HEK293 (cell line): ENCODE measurements at regions not wholly inside any gene's neighbourhood (a gene's known extent, or its start where the extent isn't known, plus 50 kb on each side); places are given as distances from the start of the nearest gene placed in this dataset.

ENCODE experiments used
- CTCF ChIA-PET: fragments of 350-600 bp; formaldehyde crosslinking; extraction: SDS; loops from one replicate; lab custom pipeline; 2021; ENCODE audit warnings: antibody characterized with exemption; lab: Yijun Ruan, JAX
- POLR2A ChIA-PET: fragments of 300-600 bp; formaldehyde crosslinking; extraction: SDS; loops from one replicate; lab custom pipeline; 2020; ENCODE audit warnings: antibody characterized with exemption, inconsistent platforms; lab: Yijun Ruan, JAX
- H3K27ac ChIP-seq: fragments of 200-500 bp; sonication (Bioruptor generic); 2 replicates; pipeline ENCODE4 v1.5.1; 2014; ENCODE audit warnings: low read depth, low read length, control low read depth, inconsistent platforms; ENCODE audit errors: extremely low read depth
- H3K36me3 ChIP-seq, 2 experiments: fragments of 200-500 bp in 1 of 2; sonication (Bioruptor generic) in 1 of 2; 1 replicate in 1 of 2; 2 replicates in 1 of 2; pipeline ENCODE4 v1.5.1; 2014 to 2017; ENCODE audit warnings: inconsistent platforms in 2 of 2, low read length in 2 of 2; ENCODE audit not compliant: control insufficient read depth in 2 of 2, insufficient read depth in 1 of 2
- H3K4me1 ChIP-seq: fragments of 200-500 bp; sonication (Bioruptor generic); 2 replicates; pipeline ENCODE4 v1.5.1; 2014; ENCODE audit warnings: mild to moderate bottlenecking, low read length, inconsistent platforms; ENCODE audit not compliant: control insufficient read depth, insufficient read depth
- H3K4me3 ChIP-seq: 2 replicates; pipeline ENCODE4 v1.5.1; 2011; ENCODE audit warnings: low read depth, mild to moderate bottlenecking, control low read depth, low read length, moderate library complexity
- H3K9me3 ChIP-seq: fragments of 200-500 bp; sonication (Bioruptor generic); 2 replicates; pipeline ENCODE4 v1.5.1; 2014; ENCODE audit warnings: low read depth, low read length, inconsistent platforms; ENCODE audit not compliant: control insufficient read depth, insufficient read depth
- EGR2 ChIP-seq: fragments of 450-650 bp; formaldehyde crosslinking; IDR thresholded peaks from 2 replicates; pipeline ENCODE4 v1.5.1; 2016; ENCODE audit warnings: low read depth, missing biosample characterization, missing genetic modification characterization
- KLF10 ChIP-seq: fragments of 450-650 bp; IDR thresholded peaks from 2 replicates; pipeline ENCODE4 v1.5.1; 2018; ENCODE audit warnings: missing biosample characterization, mild to moderate bottlenecking, missing genetic modification characterization
- OSR2 ChIP-seq: fragments of 450-650 bp; formaldehyde crosslinking; IDR thresholded peaks from 2 replicates; pipeline ENCODE4 v1.5.1; 2016; ENCODE audit warnings: missing biosample characterization, missing genetic modification characterization
- ZIC2 ChIP-seq: fragments of 450-650 bp; formaldehyde crosslinking; IDR thresholded peaks from 2 replicates; pipeline ENCODE4 v1.5.1; 2016; ENCODE audit warnings: missing biosample characterization, missing genetic modification characterization
- ZNF133 ChIP-seq: fragments of 450-650 bp; formaldehyde crosslinking; IDR thresholded peaks from 2 replicates; pipeline ENCODE4 v1.5.1; 2016; ENCODE audit warnings: missing biosample characterization, missing genetic modification characterization
- ZNF138 ChIP-seq: fragments of 450-650 bp; formaldehyde crosslinking; IDR thresholded peaks from 2 replicates; pipeline ENCODE4 v1.5.1; 2016; ENCODE audit warnings: missing biosample characterization, missing genetic modification characterization, borderline replicate concordance
- ZNF239 ChIP-seq: fragments of 450-650 bp; formaldehyde crosslinking; IDR thresholded peaks from 2 replicates; pipeline ENCODE4 v1.5.1; 2016; ENCODE audit warnings: missing biosample characterization, missing genetic modification characterization
- ZNF529 ChIP-seq: fragments of 450-650 bp; formaldehyde crosslinking; IDR thresholded peaks from 2 replicates; pipeline ENCODE4 v1.5.1; 2017; ENCODE audit warnings: missing genetic modification characterization, missing biosample characterization; ENCODE audit not compliant: insufficient replicate concordance
- ZNF548 ChIP-seq: fragments of 450-650 bp; formaldehyde crosslinking; IDR thresholded peaks from 2 replicates; pipeline ENCODE4 v1.5.1; 2016; ENCODE audit warnings: missing biosample characterization, missing genetic modification characterization
- ZNF560 ChIP-seq: fragments of 450-650 bp; formaldehyde crosslinking; IDR thresholded peaks from 2 replicates; pipeline ENCODE4 v1.5.1; 2017; ENCODE audit warnings: missing biosample characterization, missing genetic modification characterization, borderline replicate concordance
- ZNF624 ChIP-seq: fragments of 450-650 bp; formaldehyde crosslinking; IDR thresholded peaks from 2 replicates; pipeline ENCODE4 v1.5.1; 2017; ENCODE audit warnings: missing biosample characterization, missing genetic modification characterization
- ZNF664 ChIP-seq: fragments of 450-650 bp; formaldehyde crosslinking; IDR thresholded peaks from 2 replicates; pipeline ENCODE4 v1.5.1; 2016; ENCODE audit warnings: missing biosample characterization, missing genetic modification characterization
- ZNF701 ChIP-seq: fragments of 450-650 bp; formaldehyde crosslinking; IDR thresholded peaks from 2 replicates; pipeline ENCODE4 v1.5.1; 2016; ENCODE audit warnings: missing biosample characterization, missing genetic modification characterization
- ZNF837 ChIP-seq: fragments of 450-650 bp; formaldehyde crosslinking; IDR thresholded peaks from 2 replicates; pipeline ENCODE4 v1.5.1; 2016; ENCODE audit warnings: missing biosample characterization, missing genetic modification characterization
- TF ChIP-seq, protein P1 (sequence below): fragments of 450-650 bp; formaldehyde crosslinking; IDR thresholded peaks from 2 replicates; pipeline ENCODE4 v1.5.1; 2016; ENCODE audit warnings: missing biosample characterization, missing genetic modification characterization
- TF ChIP-seq, protein P2 (sequence below): fragments of 450-650 bp; formaldehyde crosslinking; IDR thresholded peaks from 2 replicates; pipeline ENCODE4 v1.5.1; 2016; ENCODE audit warnings: missing biosample characterization, missing genetic modification characterization
- TF ChIP-seq, protein P3 (sequence below): fragments of 450-650 bp; formaldehyde crosslinking; IDR thresholded peaks from 2 replicates; pipeline ENCODE4 v1.5.1; 2016; ENCODE audit warnings: missing biosample characterization, missing genetic modification characterization, borderline replicate concordance
- TF ChIP-seq, protein P4 (sequence below): fragments of 450-650 bp; formaldehyde crosslinking; IDR thresholded peaks from 2 replicates; pipeline ENCODE4 v1.5.1; 2016; ENCODE audit warnings: missing biosample characterization, missing genetic modification characterization
- TF ChIP-seq, protein P5 (sequence below): fragments of 450-650 bp; formaldehyde crosslinking; IDR thresholded peaks from 2 replicates; pipeline ENCODE4 v1.5.1; 2016; ENCODE audit warnings: missing biosample characterization, missing genetic modification characterization, borderline replicate concordance

DNA sequence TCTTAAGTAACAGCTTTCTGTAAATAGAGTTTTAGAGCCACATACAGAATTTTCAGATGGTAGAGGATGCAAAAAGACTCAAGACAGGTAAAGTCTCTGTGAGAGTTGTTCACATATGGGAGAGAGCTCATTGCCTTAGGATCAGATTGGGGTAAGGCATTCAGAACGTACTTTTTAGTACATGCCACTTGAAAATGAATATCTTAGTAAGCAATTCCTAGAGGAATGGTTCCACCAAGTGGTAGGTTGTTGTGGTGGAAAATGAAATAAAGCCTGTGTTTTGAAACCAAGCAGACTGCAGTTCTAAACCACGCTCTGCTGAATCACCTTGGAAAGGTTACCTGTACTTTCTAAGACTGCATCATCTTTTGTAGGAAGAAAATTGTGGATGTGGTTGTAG, 547.0 kb upstream of the LCORL start:
- CTCF ChIA-PET = no interaction called here
- H3K36me3 ChIP-seq = no peaks in the 10 kb centered on the region
- no peak for TF ChIP-seq ZIC2
- TF ChIP-seq ZNF560 (tag by site-specific recombination) = no peak
- TF ChIP-seq ZNF239 (tag by site-specific recombination) = no peak
- no peak for TF ChIP-seq OSR2 (tag by site-specific recombination)
- TF ChIP-seq, protein P1, sequence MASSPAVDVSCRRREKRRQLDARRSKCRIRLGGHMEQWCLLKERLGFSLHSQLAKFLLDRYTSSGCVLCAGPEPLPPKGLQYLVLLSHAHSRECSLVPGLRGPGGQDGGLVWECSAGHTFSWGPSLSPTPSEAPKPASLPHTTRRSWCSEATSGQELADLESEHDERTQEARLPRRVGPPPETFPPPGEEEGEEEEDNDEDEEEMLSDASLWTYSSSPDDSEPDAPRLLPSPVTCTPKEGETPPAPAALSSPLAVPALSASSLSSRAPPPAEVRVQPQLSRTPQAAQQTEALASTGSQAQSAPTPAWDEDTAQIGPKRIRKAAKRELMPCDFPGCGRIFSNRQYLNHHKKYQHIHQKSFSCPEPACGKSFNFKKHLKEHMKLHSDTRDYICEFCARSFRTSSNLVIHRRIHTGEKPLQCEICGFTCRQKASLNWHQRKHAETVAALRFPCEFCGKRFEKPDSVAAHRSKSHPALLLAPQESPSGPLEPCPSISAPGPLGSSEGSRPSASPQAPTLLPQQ (tag by site-specific recombination) = no peak
- TF ChIP-seq, protein P2, sequence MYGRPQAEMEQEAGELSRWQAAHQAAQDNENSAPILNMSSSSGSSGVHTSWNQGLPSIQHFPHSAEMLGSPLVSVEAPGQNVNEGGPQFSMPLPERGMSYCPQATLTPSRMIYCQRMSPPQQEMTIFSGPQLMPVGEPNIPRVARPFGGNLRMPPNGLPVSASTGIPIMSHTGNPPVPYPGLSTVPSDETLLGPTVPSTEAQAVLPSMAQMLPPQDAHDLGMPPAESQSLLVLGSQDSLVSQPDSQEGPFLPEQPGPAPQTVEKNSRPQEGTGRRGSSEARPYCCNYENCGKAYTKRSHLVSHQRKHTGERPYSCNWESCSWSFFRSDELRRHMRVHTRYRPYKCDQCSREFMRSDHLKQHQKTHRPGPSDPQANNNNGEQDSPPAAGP = no peak
- no peak for TF ChIP-seq ZNF624 (tag by site-specific recombination)
- TF ChIP-seq EGR2 = no peak
- no peak for TF ChIP-seq ZNF529 (tag by site-specific recombination)
- TF ChIP-seq ZNF548 (tag by site-specific recombination) = no peak
- TF ChIP-seq ZNF701 (tag by site-specific recombination) = no peak
- TF ChIP-seq, protein P3, sequence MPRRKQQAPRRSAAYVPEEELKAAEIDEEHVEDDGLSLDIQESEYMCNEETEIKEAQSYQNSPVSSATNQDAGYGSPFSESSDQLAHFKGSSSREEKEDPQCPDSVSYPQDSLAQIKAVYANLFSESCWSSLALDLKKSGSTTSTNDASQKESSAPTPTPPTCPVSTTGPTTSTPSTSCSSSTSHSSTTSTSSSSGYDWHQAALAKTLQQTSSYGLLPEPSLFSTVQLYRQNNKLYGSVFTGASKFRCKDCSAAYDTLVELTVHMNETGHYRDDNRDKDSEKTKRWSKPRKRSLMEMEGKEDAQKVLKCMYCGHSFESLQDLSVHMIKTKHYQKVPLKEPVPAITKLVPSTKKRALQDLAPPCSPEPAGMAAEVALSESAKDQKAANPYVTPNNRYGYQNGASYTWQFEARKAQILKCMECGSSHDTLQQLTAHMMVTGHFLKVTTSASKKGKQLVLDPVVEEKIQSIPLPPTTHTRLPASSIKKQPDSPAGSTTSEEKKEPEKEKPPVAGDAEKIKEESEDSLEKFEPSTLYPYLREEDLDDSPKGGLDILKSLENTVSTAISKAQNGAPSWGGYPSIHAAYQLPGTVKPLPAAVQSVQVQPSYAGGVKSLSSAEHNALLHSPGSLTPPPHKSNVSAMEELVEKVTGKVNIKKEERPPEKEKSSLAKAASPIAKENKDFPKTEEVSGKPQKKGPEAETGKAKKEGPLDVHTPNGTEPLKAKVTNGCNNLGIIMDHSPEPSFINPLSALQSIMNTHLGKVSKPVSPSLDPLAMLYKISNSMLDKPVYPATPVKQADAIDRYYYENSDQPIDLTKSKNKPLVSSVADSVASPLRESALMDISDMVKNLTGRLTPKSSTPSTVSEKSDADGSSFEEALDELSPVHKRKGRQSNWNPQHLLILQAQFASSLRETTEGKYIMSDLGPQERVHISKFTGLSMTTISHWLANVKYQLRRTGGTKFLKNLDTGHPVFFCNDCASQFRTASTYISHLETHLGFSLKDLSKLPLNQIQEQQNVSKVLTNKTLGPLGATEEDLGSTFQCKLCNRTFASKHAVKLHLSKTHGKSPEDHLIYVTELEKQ = no peak
- no peak for TF ChIP-seq ZNF664
- TF ChIP-seq, protein P4, sequence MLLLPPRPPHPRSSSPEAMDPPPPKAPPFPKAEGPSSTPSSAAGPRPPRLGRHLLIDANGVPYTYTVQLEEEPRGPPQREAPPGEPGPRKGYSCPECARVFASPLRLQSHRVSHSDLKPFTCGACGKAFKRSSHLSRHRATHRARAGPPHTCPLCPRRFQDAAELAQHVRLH = no peak
- TF ChIP-seq, protein P5, sequence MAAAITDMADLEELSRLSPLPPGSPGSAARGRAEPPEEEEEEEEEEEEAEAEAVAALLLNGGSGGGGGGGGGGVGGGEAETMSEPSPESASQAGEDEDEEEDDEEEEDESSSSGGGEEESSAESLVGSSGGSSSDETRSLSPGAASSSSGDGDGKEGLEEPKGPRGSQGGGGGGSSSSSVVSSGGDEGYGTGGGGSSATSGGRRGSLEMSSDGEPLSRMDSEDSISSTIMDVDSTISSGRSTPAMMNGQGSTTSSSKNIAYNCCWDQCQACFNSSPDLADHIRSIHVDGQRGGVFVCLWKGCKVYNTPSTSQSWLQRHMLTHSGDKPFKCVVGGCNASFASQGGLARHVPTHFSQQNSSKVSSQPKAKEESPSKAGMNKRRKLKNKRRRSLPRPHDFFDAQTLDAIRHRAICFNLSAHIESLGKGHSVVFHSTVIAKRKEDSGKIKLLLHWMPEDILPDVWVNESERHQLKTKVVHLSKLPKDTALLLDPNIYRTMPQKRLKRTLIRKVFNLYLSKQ = no peak
- TF ChIP-seq ZNF138 (tag by site-specific recombination) = no peak
- no peak for TF ChIP-seq ZNF837 (tag by site-specific recombination)
- no peak for TF ChIP-seq KLF10 (tag by site-specific recombination)
- no peak for TF ChIP-seq ZNF133 (tag by site-specific recombination)

More for the DNA sequence above, 547.0 kb upstream of the LCORL start:
- Histone ChIP-seq H3K4me3 (no peak overlapping the region), H3K4me1 (no peaks in the 10 kb centered on the region), H3K9me3 (no peaks in the 10 kb centered on the region), H3K27ac (no peak overlapping the region)
- POLR2A ChIA-PET = no interaction called here
